ENCODE measurements at regions not wholly inside any gene's neighbourhood (a gene's known extent, or its start where the extent isn't known, plus 50 kb on each side); places are given as distances from the start of the nearest gene placed in this dataset.

GRCh38 chr22:22703715-22704114 lies 59.3 kb downstream of the GGTLC2 start:
- no peak for TF ChIP-seq CTCF (IDR thresholded peaks at IDR 0.05)
- no peak for TF ChIP-seq POLR2AphosphoS5 (IDR thresholded peaks at IDR 0.05)
- no peak for TF ChIP-seq POLR2A (IDR thresholded peaks at IDR 0.05)
- TF ChIP-seq EP300 (IDR thresholded peaks at IDR 0.05): no peak

All from sigmoid colon (tissue), 4 donors.